NCI-H2227 treated with DMSO at 0.1 percent for 48 hours (cell line): ENCODE measurements at regions not wholly inside any gene's neighbourhood (a gene's known extent, or its start where the extent isn't known, plus 50 kb on each side); places are given as distances from the start of the nearest gene placed in this dataset.

Experiments used
- DNase-seq: peaks from one replicate; lab custom pipeline; 2025; lab: John Stamatoyannopoulos, UW

DNA sequence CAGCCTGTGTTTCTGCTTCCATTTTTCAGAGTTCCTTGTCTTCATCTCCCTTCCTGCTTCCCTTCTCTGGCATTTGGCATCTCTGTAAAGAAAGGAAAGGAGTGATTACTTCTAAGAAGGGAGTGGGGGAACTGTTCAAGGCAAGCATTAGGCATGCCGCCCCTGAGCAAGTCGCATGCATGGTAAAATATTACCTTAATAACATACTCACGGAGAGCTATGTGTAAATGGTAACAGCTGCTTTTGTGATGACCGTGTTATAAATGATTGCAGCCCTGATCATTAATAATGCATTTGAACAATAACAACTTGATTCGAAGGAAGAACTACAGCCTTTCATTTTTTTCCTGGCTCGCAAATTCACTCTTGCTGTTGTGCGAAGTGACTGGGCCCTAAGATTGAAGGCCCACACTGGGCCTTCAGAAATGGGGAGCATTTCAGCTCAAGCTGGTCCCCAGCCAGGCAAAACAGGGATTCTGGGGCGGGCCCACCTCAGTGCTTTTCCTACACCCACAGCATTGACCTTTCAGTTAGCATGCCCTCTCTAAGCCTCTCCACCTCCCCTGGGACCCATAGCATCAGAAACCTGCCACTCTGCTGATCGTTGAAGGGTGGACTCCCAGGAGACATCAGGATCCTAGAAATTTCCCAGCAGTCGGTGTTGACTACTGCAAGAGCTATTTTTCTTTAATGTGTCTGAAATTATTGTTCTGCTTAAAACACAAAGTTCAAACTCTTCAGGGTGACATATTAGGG, 263.0 kb upstream of the CADM1 start:
- no peak for DNase-seq

DNA sequence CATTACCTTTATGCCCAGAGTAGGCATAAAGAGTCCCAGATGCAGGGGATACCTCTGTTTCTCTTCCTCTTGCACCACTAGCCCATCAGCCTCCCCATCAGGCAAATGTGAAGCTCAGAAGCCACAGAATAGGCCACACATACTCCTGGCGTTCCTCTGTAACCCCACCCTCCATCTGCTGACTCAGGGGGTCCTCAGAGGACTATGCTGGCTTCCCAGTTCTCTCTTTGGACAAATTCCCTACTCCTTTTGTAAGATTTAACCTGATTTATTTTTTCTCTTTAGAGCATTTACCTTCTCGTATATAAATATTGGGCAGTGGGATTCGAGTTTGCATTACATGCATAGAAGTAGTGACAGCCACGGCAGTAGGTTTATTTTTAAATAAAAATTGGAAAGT, 262.3 kb upstream of the CADM1 start:
- DNase-seq = no peak

DNA sequence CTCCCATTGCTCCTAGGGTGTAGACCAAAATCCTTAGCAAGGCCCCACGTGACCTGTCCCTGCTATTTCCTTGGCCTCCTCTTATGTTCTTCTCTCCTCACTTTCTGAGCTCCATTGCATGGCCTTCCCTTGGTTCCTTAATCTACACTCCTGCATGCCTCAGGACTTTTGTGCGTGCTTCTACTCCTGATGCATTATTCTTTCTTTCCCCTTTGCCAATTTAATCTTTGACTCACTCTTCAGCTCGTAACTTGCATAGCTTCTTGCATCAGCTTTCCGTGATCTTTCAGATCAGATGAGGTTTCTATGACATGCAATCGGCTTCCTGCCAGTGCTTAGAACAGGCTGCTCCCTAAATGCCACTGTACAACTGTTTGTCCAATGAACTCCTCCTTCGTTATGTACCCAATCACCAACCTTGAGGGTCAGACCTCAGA, 261.6 kb upstream of the CADM1 start:
- DNase-seq = no peak

- DNase-seq = no peak
Observed at GRCh38 chr11:115764176-115764575, 260.0 kb upstream of the CADM1 start.

DNA sequence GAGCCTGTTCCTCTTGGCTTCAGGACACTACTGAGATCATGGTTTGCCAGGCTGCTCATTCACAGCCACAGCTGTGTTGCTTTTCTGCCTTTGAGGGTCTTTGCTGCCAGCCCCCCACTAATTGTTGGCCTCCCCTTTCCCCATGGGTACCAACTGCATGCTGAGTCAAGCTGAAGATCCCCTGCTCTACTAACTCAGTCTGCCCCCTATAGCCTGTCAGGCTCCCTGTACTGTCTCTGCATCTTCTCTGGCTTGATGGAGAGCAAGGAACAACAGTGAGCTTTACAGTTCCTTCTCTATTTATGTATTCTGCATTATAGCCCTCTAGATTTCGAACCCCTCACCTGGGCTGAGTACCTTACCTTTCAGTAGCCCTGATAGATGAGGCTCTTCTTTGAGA, 257.6 kb upstream of the CADM1 start:
- DNase-seq = no peak

GRCh38 chr11:115761348-115761747, 257.1 kb upstream of the CADM1 start:
- DNase-seq = no peak

GRCh38 chr11:115760461-115761320, 256.5 kb upstream of the CADM1 start:
- no peak for DNase-seq

- peak; percentile 13 for DNase-seq
Observed at GRCh38 chr11:115759622-115760460, 255.6 kb upstream of the CADM1 start.

DNA sequence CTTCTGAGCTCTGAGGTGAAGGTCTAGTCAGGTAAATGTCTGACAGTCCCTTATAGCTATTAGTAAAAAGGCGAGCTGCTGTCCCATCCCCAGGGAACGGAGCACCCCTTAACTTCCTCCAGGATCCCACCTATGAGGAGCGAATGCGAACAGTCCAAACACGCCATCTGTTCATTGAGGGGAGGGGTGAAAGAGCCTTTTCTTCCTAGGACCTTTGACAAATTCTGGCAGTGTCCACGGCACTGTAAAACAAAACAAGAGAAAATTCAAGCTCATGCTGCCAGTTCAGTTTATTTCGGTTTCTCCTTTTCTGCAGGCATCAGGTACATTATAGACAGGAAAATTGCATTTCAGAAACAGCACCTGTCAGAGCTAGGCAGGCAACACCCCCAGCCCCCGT, 253.8 kb upstream of the CADM1 start:
- no peak for DNase-seq

DNA sequence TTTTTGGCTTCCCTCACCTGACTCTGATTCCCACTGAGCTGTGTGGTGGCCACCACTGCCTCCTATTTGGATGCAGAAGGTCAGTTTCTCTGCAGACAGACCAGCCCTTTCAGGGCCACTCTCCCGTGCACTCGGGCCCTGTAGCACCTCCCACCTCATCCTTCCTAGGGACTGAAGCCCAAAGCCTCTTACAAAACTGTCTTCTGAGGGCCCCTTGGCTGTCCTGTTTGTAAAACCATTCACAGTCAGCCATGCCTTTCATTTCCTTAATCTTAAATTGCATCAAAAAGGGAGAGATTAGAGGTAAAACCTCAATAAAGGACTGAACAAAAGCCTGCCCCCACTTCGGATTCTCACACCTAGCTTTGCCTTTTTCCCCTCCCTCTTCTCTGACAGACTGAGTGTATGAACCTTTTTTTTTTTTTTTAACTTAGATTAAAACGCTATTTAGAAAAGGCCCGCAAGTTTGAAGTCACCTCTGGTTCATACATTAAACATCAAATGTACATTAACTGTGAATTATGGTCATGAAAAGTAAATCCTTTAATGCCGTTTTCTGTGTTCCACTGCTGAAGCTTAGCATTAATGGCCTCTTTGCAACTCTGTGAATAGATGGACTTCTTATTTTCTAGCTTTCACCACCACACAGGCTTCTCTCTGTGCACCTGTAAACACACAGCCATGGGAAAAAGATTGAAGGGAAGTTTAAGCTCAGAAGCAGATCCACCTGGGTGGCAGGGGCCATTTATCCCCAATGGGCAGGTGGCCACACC, 247.2 kb upstream of the CADM1 start:
- DNase-seq = no peak

GRCh38 chr11:115745610-115746512, 241.6 kb upstream of the CADM1 start:
- no peak for DNase-seq

DNA sequence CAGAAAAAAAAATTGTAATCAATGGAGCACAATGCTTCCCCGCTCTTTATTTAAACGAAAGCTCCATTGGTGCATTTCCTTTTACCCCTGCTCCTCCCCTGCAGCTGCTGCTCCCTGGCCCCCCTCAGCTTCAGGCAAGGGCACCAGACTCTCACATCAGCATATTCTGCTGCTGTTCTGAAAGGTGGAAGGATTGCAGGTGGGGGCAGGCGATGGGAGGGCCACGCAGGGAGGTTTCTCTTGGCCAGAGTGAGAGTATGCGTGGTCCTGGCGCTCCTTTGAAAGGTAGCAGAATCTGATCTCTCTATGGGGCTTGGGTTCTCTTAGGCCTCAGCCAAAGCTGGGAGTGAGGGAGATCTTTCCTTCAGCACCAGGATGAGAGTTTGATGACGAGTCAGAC, 240.9 kb upstream of the CADM1 start:
- DNase-seq = no peak

DNA sequence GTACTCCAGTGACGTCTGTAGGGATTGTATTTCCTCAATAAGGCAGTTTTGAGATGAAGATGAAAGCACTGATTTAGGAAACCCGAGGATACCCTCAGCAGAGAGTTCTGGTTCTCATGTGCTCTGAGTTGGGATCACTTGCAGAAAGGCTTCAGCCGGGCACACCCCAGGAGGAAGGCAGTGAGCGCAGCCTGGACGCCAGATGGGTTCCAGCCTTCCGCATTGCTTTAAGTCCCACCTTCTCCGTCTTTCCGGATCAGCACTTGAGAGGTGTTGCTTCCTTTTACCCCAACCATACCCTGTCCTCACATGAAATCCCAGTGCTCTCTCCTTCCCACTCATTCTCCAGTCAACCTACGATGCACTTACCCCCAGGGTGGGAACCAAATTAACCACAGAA, 239.5 kb upstream of the CADM1 start:
- no peak for DNase-seq

DNA sequence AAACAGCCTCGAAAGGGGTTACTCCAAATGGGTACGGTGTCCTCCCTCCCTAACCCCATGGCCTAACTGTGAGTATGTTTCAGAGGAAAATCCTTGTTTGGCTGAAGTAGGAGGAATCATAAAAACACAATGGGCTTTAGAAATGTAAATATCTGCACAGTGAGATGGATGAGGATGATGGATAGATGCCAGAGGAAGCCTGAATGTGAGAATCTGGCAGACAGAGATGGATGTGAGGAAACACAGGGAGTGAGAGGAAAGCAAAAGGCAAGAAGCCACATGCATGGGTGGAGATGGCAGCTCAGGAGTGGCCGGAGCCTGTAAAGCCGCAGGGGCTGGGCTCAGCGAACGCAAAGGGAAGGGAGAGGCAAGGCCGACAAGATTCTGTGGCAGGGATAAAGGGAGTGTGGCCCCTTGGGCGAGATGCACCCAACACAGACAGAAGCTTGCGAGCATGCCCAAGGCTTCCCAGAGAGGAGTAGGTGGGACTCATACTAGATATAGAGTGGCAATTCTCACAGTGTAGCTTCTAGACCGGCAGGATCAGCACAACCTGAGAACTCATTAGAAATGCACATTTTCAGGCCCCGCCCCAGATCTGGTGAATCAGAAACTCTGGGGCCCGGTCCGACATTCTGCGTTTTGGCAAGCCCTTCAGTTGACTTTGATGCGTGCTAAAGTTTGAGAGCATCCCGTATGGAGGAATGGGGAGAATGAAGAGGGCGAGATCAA, 237.3 kb upstream of the CADM1 start:
- DNase-seq = no peak

DNA sequence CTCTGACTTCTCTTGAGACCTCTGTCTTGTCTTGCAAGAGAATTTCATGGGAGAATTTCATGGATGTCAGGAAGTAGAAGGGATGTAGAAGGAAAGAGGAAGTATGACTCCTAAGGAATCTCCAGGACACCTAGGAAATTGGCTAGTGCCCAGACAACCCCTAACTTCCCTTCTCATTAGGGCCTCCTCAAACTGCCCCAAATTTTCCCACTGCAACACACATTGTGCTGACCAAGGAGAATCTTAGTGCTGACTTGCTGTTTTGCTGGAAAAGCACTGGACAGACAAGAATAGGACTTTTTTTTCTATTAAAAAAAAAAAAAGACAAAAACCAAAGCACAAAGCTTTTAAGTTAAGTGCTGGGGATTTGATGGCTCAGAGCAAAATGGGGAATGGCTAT, 236.1 kb upstream of the CADM1 start:
- DNase-seq = no peak

GRCh38 chr11:115739878-115740277, 235.7 kb upstream of the CADM1 start:
- DNase-seq = no peak

GRCh38 chr11:115739146-115739545, 234.9 kb upstream of the CADM1 start:
- DNase-seq = no peak

GRCh38 chr11:115737875-115738274, 233.7 kb upstream of the CADM1 start:
- no peak for DNase-seq

DNA sequence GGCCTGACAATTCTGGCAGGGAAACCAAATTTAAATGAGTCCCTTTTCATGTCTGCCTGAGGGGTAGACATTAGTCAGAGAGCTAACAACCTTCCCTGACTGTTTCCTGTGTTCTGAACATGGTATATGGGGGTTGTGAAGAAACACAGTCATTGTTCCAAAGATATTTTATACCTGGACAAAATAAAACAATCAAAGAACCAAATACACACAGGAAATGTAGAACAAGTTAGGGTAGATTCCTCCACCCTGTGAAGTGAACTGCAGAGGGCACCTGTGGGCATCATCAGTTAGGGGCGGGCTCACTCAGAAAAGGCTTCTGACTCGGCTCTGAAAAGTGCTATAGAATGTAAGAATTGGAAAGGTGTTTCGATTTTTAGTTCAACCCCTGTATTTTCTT, 231.9 kb upstream of the CADM1 start:
- DNase-seq = no peak

DNA sequence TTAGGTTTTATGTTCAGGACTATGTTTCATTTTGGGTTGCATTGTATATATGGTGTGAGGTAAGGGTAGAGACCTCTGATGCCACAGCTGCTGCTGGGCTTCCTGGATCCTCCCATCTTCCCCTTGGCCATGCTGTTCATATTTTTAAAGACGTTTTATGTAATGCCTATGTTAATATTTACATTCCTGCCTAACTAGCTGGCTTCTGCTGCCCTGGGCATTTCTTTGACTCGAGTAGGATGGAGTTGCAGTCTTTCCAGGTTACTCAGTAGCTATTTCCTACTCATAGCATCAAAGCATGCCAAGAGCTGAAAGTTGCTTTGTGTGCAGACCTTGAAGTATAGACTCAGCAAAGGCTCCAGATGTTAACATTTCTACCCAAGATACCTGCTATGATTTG, 220.5 kb upstream of the CADM1 start:
- no peak for DNase-seq
